Colonic mucosa (tissue), 4 donors: ENCODE measurements at regions not wholly inside any gene's neighbourhood (a gene's known extent, or its start where the extent isn't known, plus 50 kb on each side); places are given as distances from the start of the nearest gene placed in this dataset.

Experiments used
- DNase-seq: peaks from one replicate; pipeline ENCODE4 v3.0.0-alpha.2; 2020
- H3K27ac ChIP-seq: fragments of 200-600 bp; one replicate; pipeline ENCODE4 v1.8.0; 2021
- H3K27me3 ChIP-seq: fragments of 200-600 bp; one replicate; pipeline ENCODE4 v1.8.0; 2021
- H3K36me3 ChIP-seq: fragments of 200-600 bp; one replicate; pipeline ENCODE4 v1.8.0; 2021
- H3K4me1 ChIP-seq: fragments of 200-600 bp; one replicate; pipeline ENCODE4 v1.8.0; 2021; ENCODE audit warnings: mild to moderate bottlenecking
- H3K4me3 ChIP-seq: fragments of 200-600 bp; one replicate; pipeline ENCODE4 v1.8.0; 2021
- H3K9ac ChIP-seq, 2 donors: one replicate each; pipeline ENCODE4 v1.7.0; 2013; ENCODE audit warnings: control low read depth in 2 of 2, low read depth in 2 of 2, low read length in 2 of 2
- H3K9me3 ChIP-seq: fragments of 200-600 bp; one replicate; pipeline ENCODE4 v1.8.0; 2021
- CTCF ChIP-seq: fragments of 200-600 bp; IDR thresholded peaks from one replicate; pipeline ENCODE4 v1.8.0; 2022; ENCODE audit warnings: antibody characterized with exemption, mild to moderate bottlenecking
- intact Hi-C: fragments of 100-400 bp; cut with DNase I; formaldehyde crosslinking; loops from one replicate; pipeline ENCODE4 v1.14.1; 2022
- donor health status: healthy.
- donor health status: DM: no; HTN: no; CAD: no.
- donor health status: DM: no; HTN: no; CAD: no.

- no peaks in the 10 kb centered on the region for H3K4me1 ChIP-seq
- no peak overlapping the region for H3K4me3 ChIP-seq
- no peak overlapping the region for H3K9ac ChIP-seq
- H3K27ac ChIP-seq = no peak overlapping the region
- no peaks in the 10 kb centered on the region for H3K36me3 ChIP-seq
- DNase-seq = no peak
- no peaks in the 10 kb centered on the region for H3K9me3 ChIP-seq
- H3K27me3 ChIP-seq = no peaks in the 10 kb centered on the region
- no peak for TF ChIP-seq CTCF
- intact Hi-C loops = no loop called here
Measured at GRCh38 chr4:157444014-157444413, 223.5 kb downstream of the GRIA2 start.

GRCh38 chr4:157443537-157443936 lies 223.0 kb downstream of the GRIA2 start:
- Histone ChIP-seq H3K27ac (no peak overlapping the region), H3K9me3 (no peaks in the 10 kb centered on the region), H3K4me3 (no peak overlapping the region), H3K36me3 (no peaks in the 10 kb centered on the region), H3K27me3 (no peaks in the 10 kb centered on the region), H3K4me1 (no peaks in the 10 kb centered on the region), H3K9ac (no peak overlapping the region)
- DNase-seq = no peak
- no peak for TF ChIP-seq CTCF
- intact Hi-C loops = no loop called here

- DNase-seq = no peak
- Histone ChIP-seq H3K4me3 (no peak overlapping the region), H3K4me1 (no peaks in the 10 kb centered on the region), H3K27me3 (no peaks in the 10 kb centered on the region), H3K27ac (no peak overlapping the region), H3K9ac (no peak overlapping the region), H3K36me3 (no peaks in the 10 kb centered on the region), H3K9me3 (no peaks in the 10 kb centered on the region)
- intact Hi-C loops = no loop called here
- TF ChIP-seq CTCF = no peak
Measured at GRCh38 chr4:157425897-157426296, 205.4 kb downstream of the GRIA2 start.

GRCh38 chr4:157423526-157424020 lies 203.0 kb downstream of the GRIA2 start:
- Histone ChIP-seq H3K9ac (no peak overlapping the region), H3K27ac (no peak overlapping the region), H3K36me3 (no peaks in the 10 kb centered on the region), H3K4me1 (no peaks in the 10 kb centered on the region), H3K4me3 (no peak overlapping the region), H3K27me3 (no peaks in the 10 kb centered on the region), H3K9me3 (no peaks in the 10 kb centered on the region)
- no peak for TF ChIP-seq CTCF
- intact Hi-C loops = no loop called here
- DNase-seq = no peak

GRCh38 chr4:157421365-157421764 lies 200.8 kb downstream of the GRIA2 start:
- Histone ChIP-seq H3K36me3 (no peaks in the 10 kb centered on the region), H3K27ac (no peak overlapping the region), H3K4me1 (no peaks in the 10 kb centered on the region), H3K9me3 (no peaks in the 10 kb centered on the region), H3K4me3 (no peak overlapping the region), H3K9ac (no peak overlapping the region), H3K27me3 (no peaks in the 10 kb centered on the region)
- TF ChIP-seq CTCF = no peak
- intact Hi-C loops = no loop called here
- no peak for DNase-seq
